DOHH2 (cell line): ENCODE measurements at regions not wholly inside any gene's neighbourhood (a gene's known extent, or its start where the extent isn't known, plus 50 kb on each side); places are given as distances from the start of the nearest gene placed in this dataset.

Experiments
- EZH2phosphoT487 ChIP-seq: fragments of 200-600 bp; sonication (generic); IDR thresholded peaks from 2 replicates; pipeline ENCODE4 v1.6.1; 2017; ENCODE audit warnings: borderline replicate concordance, mild to moderate bottlenecking, antibody characterized with exemption, low read length, moderate library complexity, mixed read lengths
- TF ChIP-seq, protein P1 (sequence below): fragments of 200-600 bp; sonication (generic); IDR thresholded peaks from one replicate; pipeline ENCODE4 v1.5.1; 2014; ENCODE audit warnings: antibody characterized with exemption, mild to moderate bottlenecking, low read depth, low read length; ENCODE audit not compliant: poor library complexity, severe bottlenecking

DNA sequence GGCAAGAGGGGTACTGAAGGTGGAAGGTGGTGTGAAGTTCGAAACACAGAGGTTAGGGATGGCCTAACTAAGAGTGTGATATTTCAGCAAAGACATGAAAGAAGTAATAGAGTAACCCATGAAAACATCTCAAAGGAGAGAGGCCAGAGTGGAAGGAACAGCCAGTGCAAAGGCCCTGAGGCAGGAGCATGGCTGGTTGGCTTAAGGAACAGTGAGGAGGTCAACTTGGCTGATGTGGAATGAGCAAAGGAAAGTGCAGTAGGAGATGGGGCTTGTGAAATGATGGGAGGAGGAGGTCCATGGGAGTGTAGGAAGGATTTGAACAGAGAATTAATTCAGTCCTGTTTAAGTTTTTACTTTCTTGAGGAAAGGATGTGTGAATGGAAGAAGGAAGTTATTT is 178.3 kb upstream of the ZNF608 start:
- TF ChIP-seq, protein P1, sequence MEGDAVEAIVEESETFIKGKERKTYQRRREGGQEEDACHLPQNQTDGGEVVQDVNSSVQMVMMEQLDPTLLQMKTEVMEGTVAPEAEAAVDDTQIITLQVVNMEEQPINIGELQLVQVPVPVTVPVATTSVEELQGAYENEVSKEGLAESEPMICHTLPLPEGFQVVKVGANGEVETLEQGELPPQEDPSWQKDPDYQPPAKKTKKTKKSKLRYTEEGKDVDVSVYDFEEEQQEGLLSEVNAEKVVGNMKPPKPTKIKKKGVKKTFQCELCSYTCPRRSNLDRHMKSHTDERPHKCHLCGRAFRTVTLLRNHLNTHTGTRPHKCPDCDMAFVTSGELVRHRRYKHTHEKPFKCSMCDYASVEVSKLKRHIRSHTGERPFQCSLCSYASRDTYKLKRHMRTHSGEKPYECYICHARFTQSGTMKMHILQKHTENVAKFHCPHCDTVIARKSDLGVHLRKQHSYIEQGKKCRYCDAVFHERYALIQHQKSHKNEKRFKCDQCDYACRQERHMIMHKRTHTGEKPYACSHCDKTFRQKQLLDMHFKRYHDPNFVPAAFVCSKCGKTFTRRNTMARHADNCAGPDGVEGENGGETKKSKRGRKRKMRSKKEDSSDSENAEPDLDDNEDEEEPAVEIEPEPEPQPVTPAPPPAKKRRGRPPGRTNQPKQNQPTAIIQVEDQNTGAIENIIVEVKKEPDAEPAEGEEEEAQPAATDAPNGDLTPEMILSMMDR, result no peak
- no peak for TF ChIP-seq EZH2phosphoT487
